G401 (cell line): ENCODE measurements at regions not wholly inside any gene's neighbourhood (a gene's known extent, or its start where the extent isn't known, plus 50 kb on each side); places are given as distances from the start of the nearest gene placed in this dataset.

ENCODE experiments used
- DNase-seq: peaks from one replicate; pipeline ENCODE4 v3.0.0-alpha.2; 2015; ENCODE audit warnings: low spot score
- in situ Hi-C: cut with HindIII; loops from 2 replicates; pipeline ENCODE4 v1.10.0; 2016; ENCODE audit warnings: low sequenced_read_pairs, mixed read lengths

DNA sequence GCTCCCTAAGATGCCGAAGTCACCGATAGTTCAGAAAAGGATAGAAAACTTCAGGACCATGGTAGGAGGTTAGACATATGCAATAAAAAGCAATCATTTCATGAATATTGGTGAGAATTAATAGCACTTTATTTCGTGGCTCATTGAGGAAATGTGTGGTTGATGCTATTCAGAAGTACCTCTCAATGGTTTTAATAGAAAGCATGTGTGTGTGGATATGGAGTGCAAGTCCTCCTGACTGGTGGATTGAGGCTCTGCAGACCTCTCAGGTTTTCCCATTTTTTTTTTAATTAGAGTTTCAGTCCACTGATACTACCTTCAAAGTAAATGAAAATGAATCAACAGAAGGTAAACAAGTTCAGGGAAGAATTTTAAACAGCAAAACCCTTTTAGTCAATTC lies 384.3 kb upstream of the RARB start:
- in situ Hi-C loops = no loop called here
- no peak for DNase-seq

DNA sequence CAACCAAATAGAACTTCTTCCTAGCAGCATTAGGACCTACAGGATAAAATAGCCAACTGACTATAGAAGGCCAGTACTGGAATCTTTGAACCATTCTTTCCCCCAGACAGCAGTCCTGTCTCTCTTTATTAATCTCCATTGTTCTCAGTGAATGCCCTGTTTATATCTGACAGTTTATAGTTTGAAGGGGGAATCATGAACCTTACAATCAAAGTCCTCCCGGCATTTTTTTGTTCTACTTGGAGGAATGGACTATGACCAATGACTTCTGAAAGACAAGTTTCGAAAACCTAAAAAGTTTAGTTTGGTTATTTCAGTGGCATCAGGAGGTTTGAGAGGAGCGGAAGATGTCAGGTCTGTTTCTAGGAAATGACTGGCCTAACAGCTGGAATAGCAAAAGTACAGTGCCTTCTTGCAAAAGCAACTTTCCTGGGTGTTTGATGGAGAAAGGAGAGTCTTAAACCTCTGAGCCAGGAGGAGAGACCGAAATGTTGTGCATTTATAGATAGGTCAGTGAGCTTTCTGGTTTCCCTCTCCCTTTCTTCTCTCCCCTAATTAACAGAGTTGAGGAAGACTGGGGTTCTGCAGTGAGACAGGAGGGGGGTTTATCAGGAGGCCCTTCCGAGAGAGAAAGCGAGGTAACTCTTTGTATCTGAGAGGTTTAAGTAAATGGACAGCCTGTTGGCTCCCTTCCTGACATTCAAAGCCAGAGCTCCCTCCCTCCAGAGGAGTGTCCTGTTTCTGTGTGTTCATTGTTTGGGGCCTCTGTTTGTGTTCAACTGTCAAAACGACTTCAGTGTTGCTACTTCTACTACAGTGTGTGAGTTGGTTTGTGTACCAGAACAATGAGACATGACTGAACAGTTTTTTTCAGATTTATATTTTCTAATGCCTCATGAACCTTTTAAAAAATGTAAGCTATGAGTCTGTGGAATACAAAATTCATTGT lies 383.0 kb upstream of the RARB start:
- DNase-seq = no peak
- in situ Hi-C loops = no loop called here

DNA sequence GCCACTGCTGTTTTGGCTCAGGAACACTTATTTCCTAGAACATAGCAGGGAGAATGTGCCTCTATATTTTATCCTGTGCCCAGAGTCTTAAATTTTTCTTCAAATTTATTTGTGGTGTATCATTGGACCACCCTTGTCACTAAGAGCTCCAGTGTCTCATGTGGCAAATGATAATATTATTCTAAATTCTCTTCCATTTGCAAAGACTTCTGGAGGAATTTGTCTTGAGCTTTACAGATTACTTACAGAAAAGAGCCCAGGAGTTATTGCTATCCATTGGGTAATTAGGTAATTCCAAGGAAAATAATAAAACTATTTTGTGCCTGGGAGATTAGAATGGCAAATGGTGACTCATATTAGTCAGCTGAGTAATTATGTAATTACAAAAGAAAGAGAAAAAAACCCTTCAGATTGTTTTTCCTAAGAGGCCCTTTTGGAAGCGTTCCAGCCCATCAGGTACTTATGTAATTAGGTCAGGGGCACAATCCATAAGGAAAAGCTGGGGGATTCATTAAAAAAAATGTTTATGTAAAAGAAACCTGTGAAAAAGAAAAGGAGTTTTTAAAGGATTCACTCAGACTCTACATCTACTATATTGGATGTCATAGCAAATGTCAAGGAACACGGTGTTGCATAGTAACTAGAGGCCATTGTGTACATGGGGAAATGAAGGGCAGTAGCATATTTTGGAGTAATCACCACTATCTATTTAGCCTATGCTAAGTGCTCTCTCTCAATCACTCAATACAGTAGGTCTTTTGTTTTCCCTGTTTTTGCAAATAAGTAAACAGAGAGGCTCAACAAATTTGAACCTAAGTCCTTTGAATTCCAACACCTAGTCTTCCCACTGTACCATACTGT lies 380.9 kb upstream of the RARB start:
- no peak for DNase-seq
- in situ Hi-C loops = no loop called here

DNA sequence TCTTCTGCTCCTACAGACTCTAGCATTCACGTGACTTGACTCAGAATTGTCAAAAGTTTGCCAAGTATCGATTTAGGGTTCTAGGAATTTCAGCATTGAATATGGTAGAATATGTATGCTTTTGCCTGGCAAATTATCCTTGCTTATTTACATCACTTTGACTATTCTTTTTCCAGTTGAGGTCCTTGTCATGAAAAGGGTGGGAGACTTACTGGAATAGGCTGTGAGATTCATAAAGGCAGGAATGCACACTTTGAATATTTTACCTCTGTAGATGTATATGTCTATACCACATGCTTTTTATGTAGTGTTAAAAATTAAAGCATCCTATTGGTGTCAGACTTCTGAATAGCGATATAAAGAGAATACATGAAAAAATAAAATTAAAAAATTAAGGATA lies 378.8 kb upstream of the RARB start:
- in situ Hi-C loops = no loop called here
- DNase-seq = no peak

DNA sequence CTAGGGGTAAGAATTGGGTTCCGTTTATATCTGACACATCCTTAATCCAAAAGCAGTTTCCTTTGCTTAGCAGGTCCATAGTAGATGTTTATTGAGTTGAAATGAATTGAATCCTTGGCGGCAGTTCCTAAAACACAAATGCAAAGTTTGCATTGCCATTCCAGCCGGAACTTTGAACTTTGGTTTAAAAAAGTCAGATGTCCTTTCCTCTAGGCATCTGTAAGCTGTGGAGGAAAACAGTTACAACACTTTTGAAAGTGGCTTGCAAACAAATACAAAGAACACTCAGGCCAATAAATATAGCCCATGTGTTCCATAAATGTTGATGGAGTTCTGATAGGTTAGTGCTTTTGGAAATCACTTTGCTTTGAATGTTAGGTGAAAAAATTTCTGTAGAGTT lies 374.7 kb upstream of the RARB start:
- in situ Hi-C loops = no loop called here

DNA sequence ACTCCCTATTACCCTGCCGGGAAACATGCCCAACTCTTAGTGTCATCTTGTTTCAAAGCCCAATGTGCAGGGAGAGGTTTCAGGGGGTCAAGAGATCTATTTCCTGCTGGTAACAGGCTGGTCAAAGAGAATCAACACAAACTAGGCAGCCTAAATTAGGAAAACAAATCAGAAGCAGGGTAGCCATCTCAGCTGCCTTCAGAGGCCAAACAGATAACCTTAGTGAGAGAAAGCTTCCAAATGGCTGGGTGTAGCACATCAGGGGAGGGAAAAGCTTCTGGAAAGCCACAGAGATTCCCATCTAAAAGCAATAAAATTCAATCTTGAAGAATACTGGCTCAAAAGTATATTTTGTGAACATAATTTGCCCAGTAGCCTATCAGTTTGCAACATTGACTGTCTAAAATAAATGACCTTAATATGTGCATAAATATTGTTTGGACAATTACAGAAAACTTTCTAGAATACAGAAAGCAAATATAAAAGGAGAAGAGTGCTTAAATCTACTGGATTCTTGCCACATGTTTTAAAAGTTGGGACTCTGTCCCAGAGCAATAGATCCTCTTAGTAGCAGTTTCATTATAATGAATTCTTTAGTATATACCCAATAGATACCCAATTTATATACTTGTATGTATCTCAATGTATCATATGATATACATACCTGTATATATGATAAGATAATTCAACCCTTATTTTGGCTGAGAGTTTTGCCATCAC lies 371.9 kb upstream of the RARB start:
- DNase-seq = no peak
- in situ Hi-C loops = no loop called here

More for the DNA sequence above, 374.7 kb upstream of the RARB start:
- DNase-seq = no peak

DNA sequence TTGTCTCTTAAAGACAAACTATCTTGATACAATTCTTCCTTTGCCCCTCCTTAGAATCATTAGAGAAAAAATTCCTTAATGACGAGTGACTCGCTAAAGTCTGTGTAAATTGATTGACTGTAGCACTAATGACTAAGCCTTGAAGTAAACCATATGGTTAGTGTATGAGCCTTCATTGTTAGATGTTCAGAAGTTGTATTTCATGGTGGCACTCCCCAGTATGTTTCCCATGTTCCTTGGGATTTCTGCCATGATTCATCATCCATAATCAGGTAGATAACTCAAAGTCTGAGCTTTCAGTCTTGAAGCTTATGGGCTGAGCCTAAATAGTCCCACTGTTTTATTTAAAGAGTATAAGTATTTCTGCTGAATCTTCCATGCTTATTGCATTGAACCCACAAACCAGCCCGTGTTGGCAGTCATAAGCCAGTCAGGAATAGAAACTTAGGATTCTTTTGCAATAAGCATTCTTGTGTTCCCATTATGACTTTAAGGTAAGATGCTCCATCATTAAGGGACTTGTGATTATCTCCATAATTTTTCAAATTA lies 371.2 kb upstream of the RARB start:
- DNase-seq = no peak
- in situ Hi-C loops = no loop called here

DNA sequence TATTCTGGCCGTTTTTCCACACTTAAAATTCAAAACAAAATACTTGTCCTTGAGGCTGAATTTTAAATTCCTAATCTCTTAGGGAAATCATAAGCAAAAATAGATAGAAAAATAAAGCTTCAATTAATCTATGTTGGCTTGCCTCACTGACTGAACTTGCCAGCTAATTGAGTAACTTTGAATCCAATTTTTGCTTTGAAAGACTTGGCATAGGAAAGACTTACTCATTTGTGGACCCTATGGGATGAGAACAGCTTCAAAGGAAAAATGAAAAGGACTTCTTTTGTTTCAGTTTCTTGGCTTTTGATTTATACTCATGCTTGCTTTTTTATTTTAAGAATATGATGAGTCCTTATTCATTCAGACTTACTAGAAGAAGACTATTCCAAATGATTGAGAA lies 370.7 kb upstream of the RARB start:
- in situ Hi-C loops = no loop called here

DNA sequence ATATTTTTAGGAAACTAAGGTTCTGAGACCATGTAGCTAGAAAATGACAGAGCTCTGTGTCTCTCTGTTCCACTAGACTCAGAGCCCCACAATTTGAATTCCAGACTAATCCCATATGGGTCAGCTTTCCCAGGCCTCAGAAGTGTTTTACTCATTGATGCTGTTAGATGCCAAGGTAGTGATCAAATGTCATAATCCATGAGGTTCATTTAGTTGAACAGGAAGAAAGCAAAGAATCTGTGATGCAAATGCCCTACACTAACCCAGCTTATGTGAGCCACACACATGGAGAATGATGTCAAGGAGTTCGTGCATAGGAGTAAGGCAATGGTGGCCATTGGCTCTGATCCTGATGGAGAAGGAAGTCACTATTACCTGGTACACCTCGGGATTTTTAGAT lies 363.4 kb upstream of the RARB start:
- in situ Hi-C loops = no loop called here

More for the DNA sequence above, 370.7 kb upstream of the RARB start:
- DNase-seq = no peak

DNA sequence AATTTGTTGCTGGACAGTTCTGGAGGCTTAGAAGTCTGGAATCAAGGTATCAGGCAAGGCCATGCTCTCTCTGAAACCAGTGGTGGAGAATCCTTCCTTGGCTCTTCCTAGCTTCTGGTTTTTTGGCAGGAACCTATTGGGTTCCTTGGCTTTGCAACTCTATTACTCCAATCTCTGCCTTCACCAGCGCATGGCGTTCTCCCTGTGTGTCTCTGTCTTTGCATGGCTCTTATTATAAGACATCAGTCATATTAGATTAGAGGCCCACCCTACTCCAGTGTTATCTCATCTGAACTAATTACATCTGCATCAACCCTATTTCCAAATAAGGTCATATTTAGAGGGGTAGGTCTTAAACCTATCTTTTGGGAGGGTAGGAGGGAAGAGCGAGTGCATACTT lies 358.1 kb upstream of the RARB start:
- DNase-seq = no peak
- in situ Hi-C loops = no loop called here

More for the DNA sequence above, 363.4 kb upstream of the RARB start:
- DNase-seq = no peak

DNA sequence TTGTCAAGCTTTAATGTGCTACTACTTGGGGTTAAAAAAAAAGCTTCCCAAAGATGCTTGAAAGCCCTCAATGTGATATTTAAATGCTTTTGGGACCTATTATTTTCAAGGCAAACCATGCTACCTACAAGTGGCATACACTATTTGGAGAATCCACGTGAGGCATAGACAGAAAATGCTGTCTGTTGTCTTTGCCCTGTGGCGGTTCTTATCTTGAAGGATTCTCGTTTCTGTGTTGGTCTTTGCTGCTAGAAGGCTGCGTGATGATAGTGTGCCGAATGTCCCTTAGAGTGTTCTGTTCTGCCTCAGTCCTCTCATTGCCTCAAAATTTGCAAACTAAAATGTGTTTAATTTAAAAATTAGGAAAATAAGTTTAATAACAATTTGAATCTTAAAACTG lies 356.2 kb upstream of the RARB start:
- in situ Hi-C loops = no loop called here
- DNase-seq = no peak

DNA sequence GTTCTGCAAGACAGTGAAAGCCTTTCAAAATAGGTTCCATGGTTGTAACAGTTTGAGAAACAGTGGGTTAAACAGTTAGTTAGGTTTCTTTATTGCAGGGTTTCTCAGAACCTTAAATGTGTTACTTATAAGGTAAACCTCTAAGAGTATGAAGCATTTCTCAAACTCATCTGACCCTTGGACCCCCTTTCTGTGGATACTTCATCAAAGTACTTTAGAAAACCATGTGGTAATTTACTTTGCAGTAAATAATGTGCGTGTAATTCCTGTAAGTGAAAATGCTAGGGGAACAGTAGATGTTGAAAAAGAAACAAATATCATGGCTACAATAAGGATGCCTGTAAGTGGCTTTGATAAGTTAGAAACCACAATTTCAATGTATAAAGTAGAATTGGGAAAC lies 354.6 kb upstream of the RARB start:
- in situ Hi-C loops = no loop called here
- DNase-seq = no peak

DNA sequence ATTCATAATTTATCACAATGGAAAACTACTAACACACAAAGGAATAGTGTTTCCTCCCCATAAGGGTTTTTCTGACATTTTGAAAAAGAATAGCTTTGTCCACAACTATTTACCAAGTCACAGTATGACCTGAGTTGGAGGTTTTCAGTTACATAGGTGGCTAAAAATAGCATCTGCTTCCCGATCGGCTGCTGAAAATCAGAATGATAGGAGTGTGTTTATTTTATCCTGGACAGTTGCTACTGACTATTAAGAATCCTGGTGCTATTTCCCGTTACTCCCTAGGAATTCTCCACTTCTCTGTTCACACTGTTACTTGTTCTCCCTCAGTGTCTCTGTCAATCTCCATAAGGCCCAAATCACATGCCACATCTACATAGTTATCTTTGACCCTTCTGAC lies 353.9 kb upstream of the RARB start:
- in situ Hi-C loops = no loop called here
- DNase-seq = no peak

DNA sequence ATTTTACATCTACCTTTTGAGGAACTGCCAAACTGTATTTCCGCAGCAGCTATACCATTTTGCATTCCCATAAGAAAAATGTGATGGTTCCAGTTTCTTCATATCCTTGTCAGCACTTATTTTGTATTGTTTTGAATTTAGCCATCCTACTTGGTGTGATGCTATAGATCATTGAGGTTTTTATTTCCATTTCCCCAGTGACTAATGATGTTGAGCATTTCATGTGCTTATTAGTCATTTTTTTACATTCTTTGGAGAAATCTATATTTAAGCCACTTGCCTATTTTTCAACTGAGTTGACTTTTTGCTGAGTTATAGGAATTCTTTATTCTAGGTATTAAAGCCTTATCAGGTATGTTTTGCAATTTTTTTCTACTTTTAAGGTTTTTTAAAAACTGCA lies 347.6 kb upstream of the RARB start:
- DNase-seq = no peak
- in situ Hi-C loops = no loop called here

DNA sequence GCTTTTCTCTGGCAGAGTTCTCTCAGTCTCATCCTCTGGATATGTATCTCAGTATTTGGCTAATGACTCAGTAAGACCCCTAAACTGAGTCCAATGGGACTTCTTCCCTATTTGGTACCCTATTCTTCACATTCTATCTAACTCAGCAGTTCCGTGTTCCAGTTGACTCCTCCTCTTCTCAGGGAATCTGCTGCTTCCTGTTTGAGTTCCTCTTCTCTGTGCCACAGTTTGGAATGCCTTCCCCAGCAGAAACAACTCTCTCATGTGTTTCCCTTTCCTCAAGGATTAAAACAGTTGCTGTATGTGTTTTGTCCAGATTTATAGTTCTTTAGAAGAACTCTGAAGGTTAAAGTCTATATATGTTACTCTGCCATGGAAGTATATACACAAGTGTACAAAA lies 344.0 kb upstream of the RARB start:
- in situ Hi-C loops = no loop called here
- DNase-seq = no peak

DNA sequence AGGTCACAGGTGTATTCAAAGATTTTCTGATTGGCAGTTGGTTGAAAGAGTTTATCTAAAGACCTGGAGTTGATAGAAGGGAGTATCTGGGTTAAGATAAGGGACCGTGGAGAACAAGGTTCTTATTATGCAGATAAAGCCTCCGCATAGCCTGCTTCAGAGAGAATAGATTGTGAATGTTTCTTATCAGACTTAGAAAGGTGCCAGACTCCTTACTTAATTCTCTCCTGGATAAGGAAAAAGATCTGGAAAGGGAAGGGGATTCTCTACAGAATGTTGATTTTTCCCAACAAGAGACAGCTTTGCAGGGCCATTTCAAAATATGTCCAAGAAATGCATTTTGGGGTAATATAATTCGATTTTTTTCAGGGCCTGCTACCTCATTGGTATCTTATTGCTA lies 341.3 kb upstream of the RARB start:
- no peak for DNase-seq
- in situ Hi-C loops = no loop called here

DNA sequence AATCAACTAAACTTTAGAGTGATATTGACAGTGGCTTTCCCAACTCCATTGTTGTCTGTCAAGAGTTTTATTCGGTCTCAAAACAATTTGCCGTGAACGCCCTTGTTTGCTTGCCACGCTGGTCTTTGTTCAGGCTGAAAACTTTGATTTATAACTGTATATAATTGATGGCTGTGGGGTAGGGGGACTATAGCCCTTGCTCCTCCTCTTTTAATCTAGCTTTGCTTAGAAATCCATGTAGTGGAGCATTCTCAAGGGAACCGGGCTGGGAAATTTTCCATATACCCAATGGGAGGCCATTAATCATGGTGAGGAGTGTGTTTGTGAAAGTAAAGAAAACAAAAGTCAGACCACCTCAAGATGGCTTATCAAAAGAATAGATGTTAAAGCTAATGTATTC lies 339.8 kb upstream of the RARB start:
- in situ Hi-C loops = no loop called here

DNA sequence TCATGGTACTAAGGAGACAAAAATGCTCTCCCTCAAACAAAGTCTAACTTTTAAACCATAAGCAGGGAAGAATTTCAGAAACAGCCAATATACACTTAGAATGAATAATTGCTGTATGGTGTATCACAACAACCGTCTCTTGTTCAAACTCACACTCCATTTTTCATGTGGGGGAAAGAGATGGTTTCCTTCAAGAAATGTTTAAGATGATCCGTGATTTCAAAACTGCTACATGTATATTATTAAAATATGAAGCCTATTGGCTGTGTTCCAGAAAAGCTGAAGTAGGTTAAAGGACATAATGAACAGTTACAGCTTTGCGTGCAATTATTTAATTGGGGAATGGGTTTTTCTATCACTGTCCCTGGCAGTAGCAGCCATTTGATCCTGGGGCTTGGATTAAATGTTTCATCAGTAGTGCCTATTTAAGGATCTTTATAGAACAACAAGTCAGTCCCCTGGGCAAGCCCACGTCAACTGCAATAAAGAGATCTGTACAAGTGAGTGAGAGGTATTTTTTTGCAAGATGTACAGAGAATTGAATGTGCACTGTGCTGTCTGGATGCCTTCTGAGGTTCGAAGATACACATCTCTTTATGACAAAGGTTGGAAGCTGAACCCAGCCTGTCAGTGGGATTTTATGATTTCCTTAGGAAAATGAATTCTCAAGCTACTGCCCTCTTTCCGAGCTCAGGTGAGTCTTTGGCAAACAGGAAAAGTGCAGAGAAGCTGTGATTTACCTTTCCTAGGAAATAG lies 337.2 kb upstream of the RARB start:
- DNase-seq = no peak
- in situ Hi-C loops = no loop called here

More for the DNA sequence above, 339.8 kb upstream of the RARB start:
- no peak for DNase-seq

DNA sequence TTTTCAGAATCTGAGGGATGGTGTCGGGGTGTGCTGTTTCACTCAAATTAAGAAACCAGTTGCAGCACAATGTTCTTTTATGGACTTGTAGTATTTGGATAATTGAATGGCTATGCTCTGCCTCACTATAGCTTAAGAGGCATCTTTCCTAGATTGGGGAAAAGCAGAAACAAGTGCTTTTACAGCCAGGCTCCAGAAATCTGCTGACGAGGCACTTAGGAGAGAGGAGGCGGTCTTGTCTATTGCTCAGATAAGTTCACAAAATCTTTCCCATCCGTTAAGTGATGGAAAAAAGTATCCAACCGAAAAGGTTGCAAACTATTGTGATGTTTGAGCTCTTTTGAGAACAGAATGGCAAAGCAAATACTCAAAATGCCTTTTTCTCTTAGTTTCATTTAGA lies 336.1 kb upstream of the RARB start:
- in situ Hi-C loops = no loop called here
- DNase-seq = no peak
